ENCODE measurements at regions not wholly inside any gene's neighbourhood (a gene's known extent, or its start where the extent isn't known, plus 50 kb on each side); places are given as distances from the start of the nearest gene placed in this dataset.

- TF ChIP-seq POLR2A (IDR thresholded peaks at IDR 0.05; ENCODE audit: low read length) (no peak), GATA1 (IDR thresholded peaks at IDR 0.05; ENCODE audit: low read depth, low read length) (no peak)
Measured at GRCh38 chr12:74317078-74317601, 220.5 kb upstream of the ATXN7L3B start.

Measured in erythroblast (primary cell).